HG02870 (cell line): ENCODE measurements at regions not wholly inside any gene's neighbourhood (a gene's known extent, or its start where the extent isn't known, plus 50 kb on each side); places are given as distances from the start of the nearest gene placed in this dataset.

Experiments
- ATAC-seq: cut with Tn5 transposase; IDR thresholded peaks from one replicate; pipeline ENCODE4 v1.9.1; 2021; ENCODE audit warnings: mild to moderate bottlenecking, moderate library complexity; ENCODE audit not compliant: unreplicated experiment

- ATAC-seq: no peak
Observed at GRCh38 chr19:29321116-29321515, 108.2 kb upstream of the UQCRFS1 start.

DNA sequence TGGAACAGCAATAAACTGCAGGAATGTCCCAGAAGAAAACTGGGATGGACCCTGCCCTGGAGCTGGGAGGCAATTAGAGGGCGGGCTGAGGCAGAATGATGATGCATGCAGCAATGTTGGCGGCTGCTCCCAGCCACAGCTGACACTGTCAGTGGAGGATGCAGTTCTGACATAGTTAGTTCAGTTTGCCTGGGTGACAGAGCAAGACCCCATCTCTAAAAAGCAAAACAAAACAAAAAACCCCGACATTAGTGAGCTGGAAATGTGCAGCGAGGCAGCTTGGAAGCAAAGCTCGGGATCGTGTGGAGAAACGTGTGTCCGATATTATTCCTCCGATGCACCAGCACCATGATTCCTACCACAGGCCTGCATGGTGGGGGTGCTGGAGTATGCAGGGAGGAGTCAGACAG is 110.1 kb upstream of the UQCRFS1 start:
- no peak for ATAC-seq

DNA sequence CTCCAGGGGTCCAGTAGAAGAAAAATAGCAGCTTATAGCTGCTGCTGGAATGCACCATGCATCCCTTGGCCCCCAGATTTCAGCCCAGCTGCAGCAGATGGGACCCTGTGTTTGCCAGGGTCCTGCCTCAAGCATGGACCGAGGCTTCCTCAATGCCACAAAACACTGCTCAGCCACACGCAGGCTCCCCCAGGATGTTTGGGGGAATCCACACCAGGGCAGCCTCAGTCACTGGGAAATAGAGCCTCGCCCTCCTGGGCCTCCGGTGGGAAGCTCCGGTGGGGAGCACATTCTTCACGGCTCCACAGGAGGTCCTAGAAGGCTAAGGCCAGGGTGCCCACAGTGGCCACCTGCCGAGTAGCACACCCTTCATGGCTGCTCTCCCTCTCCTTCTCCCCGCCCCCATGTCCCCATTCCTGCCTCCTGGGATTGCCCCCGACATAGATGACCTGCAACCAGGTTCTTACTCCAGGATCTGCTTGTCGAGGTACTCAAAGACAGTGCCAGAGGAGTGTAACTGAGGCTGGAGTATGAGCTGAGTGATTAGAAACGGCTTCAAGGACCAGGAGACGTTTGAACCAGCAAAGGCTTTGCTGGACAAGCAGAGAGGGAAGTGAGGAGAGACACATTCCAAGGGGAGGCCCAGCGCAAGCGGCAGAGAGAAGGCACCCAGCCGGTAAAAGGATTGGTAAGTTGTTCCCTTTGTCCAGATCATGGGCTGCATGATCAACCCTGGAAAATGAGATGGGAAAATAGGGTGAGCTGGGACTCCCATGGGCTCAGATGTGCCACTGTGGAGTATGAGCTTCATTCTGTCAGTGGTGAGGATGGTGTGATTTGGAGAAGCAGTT is 110.7 kb upstream of the UQCRFS1 start:
- ATAC-seq: no peak

DNA sequence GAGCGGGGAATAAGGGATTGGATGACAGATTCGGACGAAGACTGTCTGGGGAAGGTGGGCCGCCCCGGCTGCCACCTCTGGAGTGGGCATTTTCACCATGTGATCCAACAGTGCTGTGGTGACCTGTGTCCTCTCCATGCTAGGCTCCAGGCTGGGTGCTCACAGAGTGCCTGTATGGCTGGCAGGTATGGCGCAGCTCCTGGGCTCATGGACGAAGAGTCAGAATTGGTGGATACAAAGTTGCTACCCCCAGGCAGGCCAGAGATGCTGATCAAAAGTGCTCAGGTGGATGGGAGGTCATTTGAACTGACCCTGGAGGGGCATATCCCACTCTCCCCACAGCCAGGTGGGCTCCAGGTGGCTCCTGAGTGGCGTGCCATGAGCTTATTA is 111.3 kb upstream of the UQCRFS1 start:
- no peak for ATAC-seq

DNA sequence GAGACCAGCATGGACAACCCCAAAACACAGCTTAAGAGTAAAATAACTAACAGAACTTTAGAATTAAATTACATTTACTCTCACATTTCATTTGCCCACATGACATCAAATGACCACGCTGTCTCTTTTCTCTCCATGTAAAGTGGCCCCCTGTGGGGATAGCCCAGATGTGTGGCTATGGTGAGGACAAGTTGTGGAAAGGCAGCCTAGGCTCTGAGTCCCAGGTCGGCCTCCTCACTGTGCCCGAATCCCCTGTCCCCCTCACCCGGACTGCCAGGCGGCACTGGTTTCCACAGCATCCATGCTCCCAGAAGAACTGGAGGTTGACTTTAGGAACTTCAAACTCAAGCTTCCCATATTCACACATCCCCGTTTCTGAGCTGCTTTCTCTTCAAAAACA is 111.8 kb upstream of the UQCRFS1 start:
- no peak for ATAC-seq

DNA sequence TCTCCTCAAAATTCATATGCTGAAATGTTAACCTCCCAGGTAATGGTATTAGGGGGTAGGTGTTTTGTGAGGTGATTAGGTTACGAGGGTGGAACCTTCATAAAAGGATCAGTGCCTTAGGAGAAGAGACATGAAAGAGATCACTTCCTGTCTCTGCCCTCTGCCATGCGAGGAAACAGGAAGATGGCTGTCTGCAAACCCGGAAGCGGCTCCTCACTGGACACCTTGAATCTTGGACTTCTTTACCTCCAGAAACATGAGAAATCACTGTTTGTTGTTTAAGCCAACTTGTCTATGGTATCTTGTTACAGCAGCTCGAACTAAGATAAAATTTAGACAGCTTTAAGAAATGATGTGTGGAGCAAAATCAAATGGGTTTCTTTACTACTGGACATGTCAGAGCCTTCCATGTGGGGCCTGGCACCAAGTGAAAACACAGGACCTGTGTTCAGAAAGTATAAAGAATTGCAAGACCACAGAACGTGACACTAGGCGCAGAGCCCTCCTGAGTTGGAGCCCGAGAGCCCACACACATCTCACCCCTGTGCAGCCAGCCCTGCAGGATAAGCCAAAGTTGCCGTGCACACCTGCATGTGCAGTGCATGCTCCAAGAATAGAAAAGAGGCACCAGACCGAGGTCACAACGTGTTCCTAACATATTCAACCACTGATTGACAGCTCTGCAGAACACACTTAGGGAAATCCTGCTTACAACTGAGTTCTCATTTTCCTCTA is 112.5 kb upstream of the UQCRFS1 start:
- no peak for ATAC-seq

DNA sequence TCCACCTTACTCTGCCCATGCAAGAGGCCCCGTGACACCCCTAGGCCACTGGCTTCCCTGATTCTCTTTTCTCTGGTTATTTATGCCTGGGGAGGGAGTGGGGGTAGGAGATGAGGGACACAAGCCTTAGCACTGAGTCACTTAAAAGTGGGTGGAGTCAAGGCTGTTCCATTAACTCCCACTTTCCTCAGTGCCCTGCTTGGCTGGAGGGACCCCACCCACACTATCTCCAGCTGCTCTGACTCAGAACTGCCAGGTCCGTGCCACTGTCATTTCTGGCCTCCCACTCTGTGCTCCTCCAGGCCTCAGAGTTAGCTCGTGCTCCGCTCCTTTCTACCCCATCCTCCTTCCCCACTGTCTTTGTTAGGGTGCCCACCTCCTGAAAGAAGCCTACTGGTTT is 113.4 kb upstream of the UQCRFS1 start:
- ATAC-seq: no peak

- ATAC-seq: no peak
Observed at GRCh38 chr19:29326849-29327840, 114.2 kb upstream of the UQCRFS1 start.

DNA sequence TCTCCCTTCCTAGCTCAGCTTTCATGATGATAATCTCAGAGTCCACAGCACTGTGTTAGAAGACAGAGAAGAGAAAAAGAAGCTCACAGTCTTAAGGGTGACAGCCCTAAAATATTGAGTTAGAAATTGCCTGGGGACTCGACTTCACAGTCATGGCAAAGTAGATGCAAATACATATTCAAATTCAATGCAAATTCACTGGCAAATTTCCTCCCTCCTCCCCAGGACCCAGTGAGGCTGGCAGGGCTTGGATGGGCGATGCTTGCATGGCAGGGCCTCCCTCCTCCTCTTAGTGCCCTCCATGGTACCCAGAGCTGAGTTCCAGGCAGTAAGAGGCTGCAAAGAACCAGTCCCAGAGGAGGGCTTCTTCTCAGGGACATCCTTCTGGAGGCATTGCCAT is 115.6 kb upstream of the UQCRFS1 start:
- no peak for ATAC-seq

GRCh38 chr19:29329460-29330134 is 116.6 kb upstream of the UQCRFS1 start:
- ATAC-seq: no peak

GRCh38 chr19:29336425-29336824 is 123.5 kb upstream of the UQCRFS1 start:
- ATAC-seq: no peak

DNA sequence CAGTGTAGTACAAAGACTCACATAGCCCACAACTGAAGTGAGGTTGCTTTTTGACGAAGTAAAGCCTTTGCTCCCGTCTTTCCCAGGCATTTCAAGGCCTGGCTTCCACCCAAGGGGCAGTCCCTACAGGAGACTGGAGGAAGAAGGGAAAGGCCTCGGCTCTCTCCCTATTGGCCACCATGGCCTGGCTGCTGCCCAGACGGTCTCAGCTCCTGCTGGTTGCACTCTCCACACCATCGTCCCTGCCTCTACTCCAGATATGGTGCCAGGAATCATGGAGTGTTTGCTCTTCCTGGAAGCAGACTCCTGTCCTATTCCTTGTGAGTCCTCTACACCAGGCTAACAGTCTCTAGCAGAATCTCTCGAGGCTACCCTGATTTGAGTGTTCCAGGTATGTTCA is 124.1 kb upstream of the UQCRFS1 start:
- no peak for ATAC-seq

GRCh38 chr19:29338480-29338879 is 125.5 kb upstream of the UQCRFS1 start:
- no peak for ATAC-seq

- no peak for ATAC-seq
Observed at GRCh38 chr19:29342721-29343120, 129.8 kb upstream of the UQCRFS1 start.

DNA sequence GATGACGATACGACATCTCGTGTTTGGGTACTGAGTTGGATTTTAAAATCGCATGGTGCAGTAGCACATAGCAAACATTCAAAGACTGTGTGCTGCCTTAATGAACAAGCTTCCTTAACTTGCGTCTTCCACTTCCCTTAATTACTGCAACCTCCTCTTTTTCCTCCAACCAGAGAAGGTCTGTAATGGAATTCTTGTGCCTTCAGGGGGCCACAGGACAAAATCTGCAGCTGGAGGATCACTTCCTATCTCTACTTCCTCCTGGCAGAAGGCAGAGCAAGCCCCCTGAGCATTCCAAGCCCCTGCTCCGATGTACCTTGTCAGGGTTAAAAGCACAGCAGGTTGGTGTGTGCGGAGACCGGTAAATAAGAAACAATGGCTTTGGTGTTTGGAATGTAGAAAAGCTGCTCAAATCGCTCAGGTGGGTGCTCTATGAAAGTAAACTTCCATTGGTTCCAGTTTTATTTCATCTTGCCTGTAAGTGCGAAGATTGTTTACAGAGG is 151.3 kb upstream of the UQCRFS1 start:
- no peak for ATAC-seq

- no peak for ATAC-seq
Observed at GRCh38 chr19:29364999-29365398, 152.0 kb upstream of the UQCRFS1 start.

DNA sequence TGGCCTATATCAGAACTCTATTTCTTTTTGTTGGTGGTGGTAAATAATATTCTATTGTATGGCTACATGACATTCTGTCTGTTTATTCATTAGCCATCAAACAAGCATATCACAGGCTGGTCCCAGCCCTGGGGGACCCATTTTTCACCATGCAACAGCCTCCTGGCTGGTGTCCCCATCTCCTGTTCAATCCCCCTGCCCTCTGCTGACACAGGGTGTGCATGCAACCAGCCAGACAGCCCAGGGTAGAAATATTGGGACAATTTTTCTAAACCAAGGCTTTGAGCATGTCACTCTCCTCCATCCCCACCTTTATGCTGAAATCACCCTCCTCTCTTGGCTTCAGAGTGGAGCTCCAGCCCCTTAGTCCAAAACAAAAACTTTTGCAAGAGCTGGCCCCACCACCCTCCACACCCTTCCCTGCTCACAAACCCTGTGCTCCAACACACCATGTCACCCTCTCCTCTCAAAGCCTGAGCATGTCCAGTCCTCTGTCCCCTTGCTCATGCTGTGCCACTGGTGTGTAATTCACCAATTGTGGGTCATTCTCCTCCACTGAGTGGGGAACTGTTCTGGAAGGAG is 153.0 kb upstream of the UQCRFS1 start:
- no peak for ATAC-seq

DNA sequence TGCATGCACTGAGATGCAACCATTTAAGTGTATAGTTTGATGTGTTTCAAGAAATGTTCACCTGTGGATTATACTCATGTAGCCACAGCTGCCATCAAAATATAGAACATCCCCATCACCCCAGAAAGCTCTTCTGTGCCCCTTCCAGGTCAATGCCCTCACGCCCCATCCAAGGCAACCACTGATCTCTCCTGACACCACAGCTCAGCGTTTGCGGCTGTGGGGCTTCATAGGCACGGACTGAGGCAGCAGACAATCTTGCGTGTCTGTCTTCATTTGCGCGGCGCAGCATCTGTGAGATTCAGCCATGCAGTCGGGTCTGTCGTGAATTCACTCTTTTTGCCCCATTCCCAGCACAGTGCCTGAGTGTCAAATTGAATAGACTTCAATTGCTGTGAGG is 153.8 kb upstream of the UQCRFS1 start:
- no peak for ATAC-seq

- no peak for ATAC-seq
Observed at GRCh38 chr19:29367791-29368222, 154.9 kb upstream of the UQCRFS1 start.

DNA sequence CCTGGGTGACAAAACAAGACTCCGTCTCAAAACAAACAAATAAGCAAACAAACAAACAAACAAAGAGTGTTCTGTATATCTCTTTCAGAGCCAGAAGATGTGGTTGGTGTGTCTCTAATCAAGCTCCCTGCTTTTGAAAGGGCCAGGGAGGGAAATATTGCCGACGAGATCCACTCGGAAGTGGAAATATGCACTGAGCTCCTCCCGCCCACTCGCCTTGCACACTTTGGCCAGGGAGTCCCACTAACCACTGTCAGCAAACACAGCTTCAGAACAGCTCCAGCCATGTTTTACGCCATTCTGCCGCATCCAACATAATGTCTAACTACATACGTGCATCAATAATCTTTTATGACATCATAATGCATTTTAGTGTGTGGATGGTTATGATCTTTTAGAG is 155.5 kb upstream of the VSTM2B start:
- no peak for ATAC-seq
